GM12874 (cell line): ENCODE measurements at regions not wholly inside any gene's neighbourhood (a gene's known extent, or its start where the extent isn't known, plus 50 kb on each side); places are given as distances from the start of the nearest gene placed in this dataset.

Experiments
- TF ChIP-seq, protein P1 (sequence below): IDR thresholded peaks from 2 replicates; pipeline ENCODE4 v1.5.1; 2011; ENCODE audit warnings: low read depth, mild to moderate bottlenecking, control low read depth, low read length, moderate library complexity; ENCODE audit not compliant: insufficient read depth

DNA sequence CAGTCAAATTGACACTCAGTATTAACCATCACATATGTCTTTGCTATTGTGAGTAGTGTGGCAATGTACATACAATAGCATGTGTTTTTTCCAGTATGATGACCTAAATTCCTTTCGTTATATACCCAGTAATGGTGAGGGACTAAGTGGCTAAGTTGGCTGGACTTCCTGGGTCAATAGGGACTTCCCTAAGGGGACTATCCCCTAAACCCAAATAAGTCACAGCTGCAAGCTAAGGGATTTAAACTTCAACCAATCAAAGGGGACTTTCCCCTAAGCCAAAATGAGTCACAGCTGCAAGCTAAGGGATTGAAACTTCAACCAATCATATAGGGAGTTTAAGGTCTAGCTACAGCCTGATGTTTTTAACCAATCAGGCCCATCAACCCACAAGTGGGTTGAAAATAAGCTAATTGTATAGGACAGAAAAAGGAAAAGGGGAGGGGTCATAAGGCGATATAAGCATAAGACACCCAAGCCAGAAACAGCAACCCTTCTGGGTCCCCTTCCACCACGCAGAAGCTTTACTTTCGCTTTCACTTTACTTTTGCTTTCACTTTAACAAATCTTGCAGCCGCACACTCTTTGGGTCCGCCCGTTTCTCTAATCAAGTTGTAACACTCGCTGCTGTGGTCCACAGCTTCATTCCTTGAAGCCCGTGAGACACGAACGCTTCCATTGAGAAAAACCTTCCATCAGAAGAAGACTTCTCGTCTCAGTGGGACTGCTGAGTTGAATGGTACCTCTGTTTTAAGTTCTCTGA, 404.4 kb downstream of the FLRT2 start:
- TF ChIP-seq, protein P1, sequence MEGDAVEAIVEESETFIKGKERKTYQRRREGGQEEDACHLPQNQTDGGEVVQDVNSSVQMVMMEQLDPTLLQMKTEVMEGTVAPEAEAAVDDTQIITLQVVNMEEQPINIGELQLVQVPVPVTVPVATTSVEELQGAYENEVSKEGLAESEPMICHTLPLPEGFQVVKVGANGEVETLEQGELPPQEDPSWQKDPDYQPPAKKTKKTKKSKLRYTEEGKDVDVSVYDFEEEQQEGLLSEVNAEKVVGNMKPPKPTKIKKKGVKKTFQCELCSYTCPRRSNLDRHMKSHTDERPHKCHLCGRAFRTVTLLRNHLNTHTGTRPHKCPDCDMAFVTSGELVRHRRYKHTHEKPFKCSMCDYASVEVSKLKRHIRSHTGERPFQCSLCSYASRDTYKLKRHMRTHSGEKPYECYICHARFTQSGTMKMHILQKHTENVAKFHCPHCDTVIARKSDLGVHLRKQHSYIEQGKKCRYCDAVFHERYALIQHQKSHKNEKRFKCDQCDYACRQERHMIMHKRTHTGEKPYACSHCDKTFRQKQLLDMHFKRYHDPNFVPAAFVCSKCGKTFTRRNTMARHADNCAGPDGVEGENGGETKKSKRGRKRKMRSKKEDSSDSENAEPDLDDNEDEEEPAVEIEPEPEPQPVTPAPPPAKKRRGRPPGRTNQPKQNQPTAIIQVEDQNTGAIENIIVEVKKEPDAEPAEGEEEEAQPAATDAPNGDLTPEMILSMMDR = no peak

DNA sequence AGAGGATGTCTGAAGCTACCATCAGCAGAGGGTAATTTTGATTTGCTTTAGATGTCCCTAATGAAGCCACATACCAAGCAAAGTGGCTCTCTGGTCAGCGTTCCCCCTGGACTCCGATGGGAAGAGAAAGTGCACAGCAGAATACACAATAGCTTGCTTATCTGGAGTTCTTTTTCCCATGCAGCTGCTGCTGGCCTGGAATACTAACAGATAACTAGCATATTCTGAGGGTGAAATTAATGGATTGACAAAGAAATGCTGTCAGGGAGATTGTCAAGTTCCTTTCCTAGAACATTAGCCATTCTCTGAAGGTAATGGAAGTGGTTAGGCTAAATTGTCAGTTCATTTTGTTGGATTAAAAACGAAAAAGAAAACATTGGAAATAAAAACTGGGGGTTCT, 391.3 kb downstream of the FLRT2 start:
- TF ChIP-seq, protein P1 = no peak

DNA sequence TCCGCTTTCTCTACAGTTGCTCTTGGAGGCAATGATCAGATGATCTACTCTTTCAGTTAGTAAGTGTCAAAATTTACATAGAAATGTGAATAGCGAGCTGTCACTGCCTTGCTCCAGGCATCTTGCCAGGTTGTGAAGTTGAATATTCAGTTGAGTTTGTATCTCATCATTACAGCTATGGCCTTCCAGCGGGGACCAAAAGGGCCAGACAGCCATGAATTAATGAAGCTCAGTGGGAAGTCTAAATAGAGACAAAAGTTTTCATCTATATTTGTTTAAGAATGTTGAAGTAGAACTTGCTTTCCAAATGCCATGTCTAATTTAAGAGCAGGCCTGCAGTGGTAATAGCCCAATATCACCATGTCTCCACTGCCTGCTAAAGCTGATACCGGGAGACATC, 387.8 kb downstream of the FLRT2 start:
- TF ChIP-seq, protein P1 = no peak

DNA sequence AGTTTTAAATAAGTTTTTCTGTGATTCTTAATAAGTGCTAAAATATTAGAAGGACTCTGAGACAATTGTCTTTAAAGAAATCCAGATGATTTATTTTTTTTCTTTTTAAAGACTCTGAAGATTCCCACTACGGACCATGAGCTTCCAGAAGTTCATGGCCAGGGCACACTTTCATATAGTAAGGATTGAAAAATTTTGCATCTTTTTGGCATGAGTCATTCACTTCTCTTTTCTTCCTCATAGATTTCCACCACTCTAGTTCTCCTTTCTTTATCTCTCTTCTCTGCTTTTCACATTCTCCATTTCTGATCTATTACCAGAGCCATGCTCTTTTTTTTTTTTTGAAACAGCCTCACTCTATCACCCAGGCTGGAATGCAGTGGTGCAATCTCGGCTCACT, 385.8 kb downstream of the FLRT2 start:
- TF ChIP-seq, protein P1 = no peak

DNA sequence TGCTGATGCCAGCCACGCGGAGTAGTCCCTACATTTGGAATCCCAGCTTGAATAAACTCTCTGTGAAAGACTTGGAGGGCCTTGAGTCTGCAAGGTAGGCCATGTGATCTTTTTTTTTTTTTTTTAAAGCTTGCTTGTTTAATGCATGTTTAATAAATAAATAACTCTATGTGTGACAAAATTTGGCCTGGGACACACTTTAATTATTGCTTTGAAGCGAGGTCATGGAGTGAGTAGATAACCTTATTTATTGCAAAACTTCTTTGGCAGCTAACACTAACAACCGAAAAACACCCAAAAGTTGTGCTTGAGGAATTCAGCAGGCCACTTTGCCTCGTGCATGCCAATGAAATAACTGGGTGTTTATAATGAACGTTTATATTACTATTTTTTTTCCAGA, 382.2 kb downstream of the FLRT2 start:
- TF ChIP-seq, protein P1 = no peak

DNA sequence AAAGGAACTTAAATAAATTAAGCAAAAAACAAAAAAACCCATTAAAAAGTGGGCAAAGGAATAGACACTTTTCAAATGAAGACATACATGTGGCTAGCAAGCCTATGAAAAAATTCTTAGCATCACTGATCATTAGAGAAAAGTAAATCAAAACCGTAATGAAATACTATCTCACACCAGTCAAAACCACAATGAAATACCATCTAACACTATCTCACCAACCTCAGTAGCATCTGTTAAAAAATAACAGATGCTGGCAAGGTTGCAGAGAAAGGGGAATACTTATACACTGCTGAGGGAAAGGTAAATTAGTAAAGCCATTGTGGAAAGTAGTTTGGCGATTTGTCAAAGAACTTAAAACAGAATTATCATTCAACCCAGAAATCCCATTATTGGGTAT, 381.1 kb downstream of the FLRT2 start:
- TF ChIP-seq, protein P1 = no peak

DNA sequence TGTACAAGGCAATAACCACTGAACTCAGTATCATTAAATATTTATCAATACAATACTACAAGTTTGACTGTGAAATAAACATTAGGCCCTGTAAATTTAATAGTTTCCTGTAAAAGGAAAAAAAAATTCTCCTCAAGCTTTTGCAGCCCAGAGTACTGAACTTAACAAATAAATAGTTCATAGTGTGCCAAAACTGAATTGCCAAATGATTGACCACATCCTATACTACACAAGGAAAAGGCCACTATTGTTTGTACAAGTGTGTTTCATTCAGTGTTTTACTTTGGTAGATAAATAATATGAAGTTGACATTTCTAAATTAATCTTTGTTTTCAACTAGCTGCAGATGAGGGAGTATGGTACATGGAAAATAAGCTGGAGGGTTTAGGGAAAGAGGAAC, 379.6 kb downstream of the FLRT2 start:
- TF ChIP-seq, protein P1 = no peak
